Uterus (tissue), 2 donors: ENCODE measurements at regions not wholly inside any gene's neighbourhood (a gene's known extent, or its start where the extent isn't known, plus 50 kb on each side); places are given as distances from the start of the nearest gene placed in this dataset.

Experiments
- POLR2A ChIP-seq, 2 donors: fragments of 450-650 bp; IDR thresholded peaks; one replicate each; pipeline ENCODE4 v1.6.1; 2016; ENCODE audit warnings: antibody characterized with exemption in 2 of 2, mild to moderate bottlenecking in 1 of 2, moderate library complexity in 1 of 2
- TF ChIP-seq, protein P1 (sequence below), 4 experiments: fragments of 200-600 bp in 2 of 4; fragments of 450-650 bp in 2 of 4; sonication (generic) in 2 of 4; IDR thresholded peaks; one replicate each; pipeline ENCODE4 v1.5.1; 2016 to 2019; ENCODE audit warnings: antibody characterized with exemption in 4 of 4, mild to moderate bottlenecking in 2 of 4, moderate library complexity in 1 of 4

DNA sequence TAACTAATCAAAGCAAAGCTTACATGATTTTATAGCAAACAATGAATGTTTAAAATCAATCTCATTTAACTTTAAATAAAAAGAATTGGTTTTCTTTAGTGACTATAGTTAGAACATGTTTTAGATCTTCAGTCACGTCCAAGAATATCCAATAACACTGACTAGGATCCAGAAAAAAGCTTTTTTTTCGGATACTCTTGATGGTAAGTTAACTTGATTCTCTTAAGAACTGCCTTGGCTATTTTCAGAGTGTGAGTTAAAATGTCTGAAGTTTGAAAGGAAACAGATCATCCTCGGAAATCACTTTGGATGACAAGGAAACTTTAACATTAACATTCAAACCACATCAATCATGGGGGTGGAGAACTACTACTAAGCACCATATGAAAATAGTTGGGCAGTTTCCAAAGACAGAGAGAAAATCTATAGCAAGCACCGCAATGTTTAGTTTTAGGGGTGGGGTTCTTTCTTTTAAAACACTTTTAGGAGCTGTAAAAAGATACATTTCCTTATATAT lies 83.7 kb upstream of the SLC27A6 start:
- TF ChIP-seq, protein P1, sequence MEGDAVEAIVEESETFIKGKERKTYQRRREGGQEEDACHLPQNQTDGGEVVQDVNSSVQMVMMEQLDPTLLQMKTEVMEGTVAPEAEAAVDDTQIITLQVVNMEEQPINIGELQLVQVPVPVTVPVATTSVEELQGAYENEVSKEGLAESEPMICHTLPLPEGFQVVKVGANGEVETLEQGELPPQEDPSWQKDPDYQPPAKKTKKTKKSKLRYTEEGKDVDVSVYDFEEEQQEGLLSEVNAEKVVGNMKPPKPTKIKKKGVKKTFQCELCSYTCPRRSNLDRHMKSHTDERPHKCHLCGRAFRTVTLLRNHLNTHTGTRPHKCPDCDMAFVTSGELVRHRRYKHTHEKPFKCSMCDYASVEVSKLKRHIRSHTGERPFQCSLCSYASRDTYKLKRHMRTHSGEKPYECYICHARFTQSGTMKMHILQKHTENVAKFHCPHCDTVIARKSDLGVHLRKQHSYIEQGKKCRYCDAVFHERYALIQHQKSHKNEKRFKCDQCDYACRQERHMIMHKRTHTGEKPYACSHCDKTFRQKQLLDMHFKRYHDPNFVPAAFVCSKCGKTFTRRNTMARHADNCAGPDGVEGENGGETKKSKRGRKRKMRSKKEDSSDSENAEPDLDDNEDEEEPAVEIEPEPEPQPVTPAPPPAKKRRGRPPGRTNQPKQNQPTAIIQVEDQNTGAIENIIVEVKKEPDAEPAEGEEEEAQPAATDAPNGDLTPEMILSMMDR (IDR thresholded peaks at IDR 0.05) = no peak
- no peak for TF ChIP-seq POLR2A (IDR thresholded peaks at IDR 0.05)
